Stimulated activated CD8-positive, alpha-beta memory T cell treated with anti-CD3 and anti-CD28 coated beads, Interleukin-7, amount 100 ng/mL, for 1 hour (primary cell): ENCODE measurements at regions not wholly inside any gene's neighbourhood (a gene's known extent, or its start where the extent isn't known, plus 50 kb on each side); places are given as distances from the start of the nearest gene placed in this dataset.
"Not testable (repeated sequence)": the region's sequence is repeated elsewhere in the genome, so short reads cannot be mapped to it uniquely, and the experiment has no call there.

Experiments
- DNase-seq, 2 donors: peaks; one replicate each; pipeline ENCODE4 v3.0.0-alpha.2; 2020; ENCODE audit warnings: low read depth in 2 of 2

GRCh38 chr4:128758314-128758922, 51.1 kb upstream of the JADE1 start:
- DNase-seq, result no peak

- DNase-seq, result no peak
Measured at GRCh38 chr4:128757712-128758111, 51.8 kb upstream of the JADE1 start.

- no peak for DNase-seq
Measured at GRCh38 chr4:128751354-128751753, 58.1 kb upstream of the JADE1 start.

GRCh38 chr4:128741748-128742147, 67.8 kb upstream of the JADE1 start:
- DNase-seq, result not testable (repeated sequence)

DNA sequence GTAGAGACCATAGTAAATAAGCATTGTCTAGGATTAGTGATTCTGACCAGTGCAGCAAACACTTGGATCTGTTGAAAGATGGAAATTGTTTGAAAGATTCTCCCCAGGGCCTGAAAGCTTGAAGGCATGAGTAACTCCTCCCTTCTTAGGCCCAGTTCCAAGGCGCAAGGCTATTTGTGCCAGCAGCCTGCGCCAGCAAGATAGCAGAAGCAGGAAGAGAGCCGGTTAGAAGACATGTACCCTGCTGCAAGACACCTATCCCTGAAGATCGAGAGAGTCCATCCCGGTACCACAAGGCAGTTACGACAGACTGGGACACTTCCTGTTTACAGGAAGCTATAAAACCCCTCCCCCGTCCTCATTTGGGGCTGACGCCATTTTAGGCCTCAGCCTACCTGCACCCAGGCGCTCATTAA, 72.4 kb upstream of the JADE1 start:
- no peak for DNase-seq

DNA sequence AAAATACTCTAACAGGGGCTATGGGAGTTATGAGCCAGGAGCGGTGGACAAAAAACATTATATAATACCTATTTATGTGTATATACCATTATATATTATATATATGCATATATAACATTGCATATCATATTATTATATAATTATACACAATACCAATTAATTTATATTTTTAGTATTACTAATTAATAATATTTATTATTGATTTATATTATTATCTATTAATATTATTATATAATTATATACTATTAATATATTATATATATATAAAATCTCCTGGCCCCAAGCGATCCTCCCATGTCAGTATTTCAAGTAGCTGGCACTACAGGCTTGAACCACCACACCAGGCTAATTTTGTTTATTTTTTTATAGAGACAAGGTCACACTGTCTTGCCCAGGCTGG, 73.8 kb upstream of the JADE1 start:
- no peak for DNase-seq

- DNase-seq, result no peak
Measured at GRCh38 chr4:128728190-128728589, 81.3 kb upstream of the JADE1 start.

GRCh38 chr4:128727658-128728057, 81.8 kb upstream of the JADE1 start:
- no peak for DNase-seq

DNA sequence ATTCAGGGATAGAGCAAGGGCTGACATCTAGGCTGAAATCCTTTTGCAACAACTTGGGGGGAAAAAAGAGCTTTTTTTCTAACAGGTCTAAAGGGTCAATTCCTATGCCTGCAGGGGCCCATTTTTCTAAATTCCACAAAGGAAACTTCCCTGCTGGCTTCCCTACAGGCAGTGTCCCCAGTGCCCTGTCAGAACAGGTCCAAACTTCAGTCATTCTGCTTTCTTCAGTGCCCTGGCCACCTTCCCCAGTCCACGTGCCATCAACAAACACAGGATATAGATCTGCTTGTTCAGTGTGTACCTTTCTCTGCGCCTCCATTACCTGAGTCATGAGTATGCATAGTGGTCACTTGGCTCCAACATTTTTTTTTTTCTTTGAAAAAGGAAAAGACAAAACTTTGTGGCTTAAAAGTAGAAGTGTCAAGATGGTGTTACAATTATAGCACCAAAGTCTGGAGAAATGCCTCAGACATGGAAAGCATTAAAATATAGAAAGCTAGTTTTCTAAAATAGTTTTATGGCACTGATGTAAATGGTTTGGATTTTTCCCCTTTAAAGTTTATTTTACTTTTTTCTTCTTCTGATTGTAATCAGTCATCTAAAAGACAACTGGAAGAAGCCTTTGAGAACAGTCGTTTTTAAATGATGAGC, 84.0 kb upstream of the JADE1 start:
- no peak for DNase-seq

- DNase-seq, result no peak
Measured at GRCh38 chr4:128722911-128723310, 86.6 kb upstream of the JADE1 start.

DNA sequence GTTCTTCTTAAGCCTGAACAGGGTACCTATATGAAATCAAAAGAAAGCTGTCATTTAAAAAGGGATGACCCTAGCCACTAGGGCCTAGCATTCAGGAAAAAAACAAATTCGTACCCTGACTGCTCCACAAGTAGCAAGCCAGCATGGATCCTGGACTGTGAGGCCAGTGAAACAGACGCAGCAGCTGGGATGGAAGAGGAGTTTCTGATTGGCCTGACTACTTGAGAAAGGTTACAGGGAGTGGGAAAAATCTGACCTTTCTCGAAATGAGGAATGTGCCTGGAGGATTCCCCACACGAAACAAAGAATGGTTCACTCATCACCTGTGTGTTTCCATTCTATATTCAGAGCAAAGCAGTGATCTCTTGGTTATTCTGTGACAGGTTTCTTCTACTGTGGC, 87.6 kb upstream of the JADE1 start:
- DNase-seq, result no peak

- no peak for DNase-seq
Measured at GRCh38 chr4:128720270-128720669, 89.2 kb upstream of the JADE1 start.

DNA sequence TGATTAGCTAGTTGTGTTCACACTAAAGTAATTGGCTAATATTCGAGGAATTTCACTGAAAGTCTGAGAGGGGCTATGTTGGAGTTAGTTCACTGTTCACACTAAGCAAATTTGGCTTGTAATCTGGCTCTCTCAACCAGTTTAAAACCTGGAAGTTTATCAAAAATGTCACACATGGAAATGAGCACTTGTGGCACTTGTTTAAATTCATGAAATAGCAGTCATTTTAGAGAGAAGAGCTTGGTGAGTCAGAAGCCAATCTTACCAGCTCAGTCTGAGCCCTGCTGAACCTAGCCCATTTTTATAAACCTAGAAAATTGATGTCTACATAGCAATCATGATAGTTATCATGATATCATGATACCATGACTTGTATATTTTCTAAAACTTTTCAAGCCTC, 90.7 kb upstream of the JADE1 start:
- no peak for DNase-seq

DNA sequence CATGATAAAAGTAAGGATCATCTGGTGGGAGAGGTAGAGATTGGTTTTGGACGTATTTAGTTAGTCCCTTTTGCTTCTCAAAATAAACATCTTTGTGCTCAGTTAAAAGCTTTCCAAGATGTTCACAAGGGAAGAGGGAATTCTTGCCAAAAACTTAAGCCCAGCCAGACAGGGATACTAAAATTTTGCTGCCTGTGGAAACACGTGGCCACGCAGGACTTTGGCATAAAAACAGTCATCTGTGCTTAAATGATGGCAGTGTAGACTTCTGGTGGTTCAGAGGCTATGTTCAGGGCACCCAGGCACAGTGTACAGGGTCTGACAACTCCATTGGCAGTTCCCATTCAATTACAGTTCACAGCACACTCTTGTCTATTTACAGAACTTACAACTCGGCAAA, 93.2 kb upstream of the JADE1 start:
- DNase-seq, result no peak

GRCh38 chr4:128715616-128716015, 93.9 kb upstream of the JADE1 start:
- no peak for DNase-seq

- no peak for DNase-seq
Measured at GRCh38 chr4:128711361-128711760, 98.1 kb upstream of the JADE1 start.

- DNase-seq, result no peak
Measured at GRCh38 chr4:128709268-128709667, 100.2 kb upstream of the JADE1 start.

DNA sequence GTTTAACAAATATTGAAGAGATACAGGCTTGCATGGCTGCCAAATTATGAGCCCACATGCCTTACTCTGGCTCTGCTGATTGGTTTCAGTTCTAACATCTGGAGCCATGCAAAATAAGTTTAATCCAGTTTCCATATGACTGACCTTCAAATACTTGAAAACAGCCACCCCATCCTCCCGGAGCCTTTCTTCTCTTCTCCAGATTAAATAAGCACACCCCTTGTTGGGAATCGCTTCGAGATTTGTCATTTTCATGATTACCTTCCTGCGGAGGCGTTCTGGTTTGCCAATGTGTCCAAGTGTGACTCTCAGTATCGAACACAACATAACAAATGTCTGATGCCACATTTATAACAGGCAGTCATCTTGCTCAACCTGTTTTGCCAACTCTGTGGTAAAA, 101.6 kb upstream of the JADE1 start:
- no peak for DNase-seq

DNA sequence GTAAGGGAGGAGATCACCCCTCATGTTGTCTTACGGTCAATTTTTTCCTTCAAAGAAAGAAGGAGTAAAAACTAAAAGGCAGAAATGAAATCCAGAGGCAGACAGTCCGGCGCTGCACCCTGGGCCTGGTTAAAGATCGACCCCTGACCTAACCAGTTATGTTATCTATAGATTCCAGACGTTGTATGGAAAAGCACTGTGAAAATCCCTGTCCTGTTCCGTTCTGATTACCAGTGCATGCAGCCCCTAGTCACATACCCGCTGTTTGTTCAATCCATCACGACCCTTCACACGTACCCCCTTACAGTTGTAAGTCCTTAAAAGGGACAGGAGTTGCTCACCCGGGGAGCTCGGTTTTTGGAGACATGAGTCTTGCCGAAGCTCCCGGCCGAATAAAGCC, 105.6 kb upstream of the JADE1 start:
- no peak for DNase-seq

GRCh38 chr4:128700659-128701350, 108.7 kb upstream of the JADE1 start:
- no peak for DNase-seq

- no peak for DNase-seq
Measured at GRCh38 chr4:128698386-128698785, 111.1 kb upstream of the JADE1 start.

DNA sequence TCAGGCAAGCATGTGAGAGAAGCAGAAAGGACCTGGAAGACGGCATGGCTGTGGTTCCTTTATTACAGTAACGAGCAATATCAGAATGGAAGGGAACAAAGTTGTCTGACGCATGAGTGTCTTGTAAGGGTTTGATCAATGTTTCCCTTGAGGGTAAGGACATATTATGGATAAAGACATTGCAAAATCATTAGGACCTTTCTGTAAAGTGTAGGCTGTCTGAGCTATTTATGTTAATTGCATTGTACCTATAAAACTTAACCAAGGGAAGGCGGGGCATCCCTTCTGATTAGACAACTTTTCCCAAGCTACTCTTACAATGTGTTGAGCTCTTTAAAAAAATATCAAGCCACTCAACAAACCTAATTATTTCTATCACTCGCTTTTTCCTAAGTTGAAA, 112.2 kb upstream of the JADE1 start:
- DNase-seq, result no peak

- DNase-seq, result no peak
Measured at GRCh38 chr4:128690011-128690410, 119.5 kb upstream of the JADE1 start.
